Nephron progenitor cell (in vitro differentiated cells): ENCODE measurements at regions not wholly inside any gene's neighbourhood (a gene's known extent, or its start where the extent isn't known, plus 50 kb on each side); places are given as distances from the start of the nearest gene placed in this dataset.

ENCODE experiments used
- DNase-seq: peaks from one replicate; pipeline ENCODE4 v3.0.0; 2021
- H3K27ac Mint-ChIP-seq: 2 replicates; pipeline ENCODE4 v1.8.0; 2021; ENCODE audit warnings: mild to moderate bottlenecking, moderate library complexity, mixed read lengths
- H3K27me3 Mint-ChIP-seq: 2 replicates; pipeline ENCODE4 v1.8.0; 2021; ENCODE audit warnings: mild to moderate bottlenecking, low read depth, mixed read lengths; ENCODE audit not compliant: poor library complexity
- H3K36me3 Mint-ChIP-seq: 2 replicates; pipeline ENCODE4 v1.8.0; 2021; ENCODE audit warnings: low read depth, mixed read lengths
- H3K4me1 Mint-ChIP-seq: 2 replicates; pipeline ENCODE4 v1.8.0; 2021; ENCODE audit warnings: mixed read lengths
- H3K4me3 Mint-ChIP-seq: 2 replicates; pipeline ENCODE4 v1.8.0; 2021; ENCODE audit warnings: mild to moderate bottlenecking, moderate library complexity, mixed read lengths
- H3K9me3 Mint-ChIP-seq: 2 replicates; pipeline ENCODE4 v1.8.0; 2021; ENCODE audit warnings: mild to moderate bottlenecking, moderate library complexity, mixed read lengths
- CTCF ChIP-seq: fragments of 200-600 bp; sonication (generic); IDR thresholded peaks from 2 replicates; pipeline ENCODE4 v1.5.0; 2021; ENCODE audit warnings: antibody characterized with exemption

DNA sequence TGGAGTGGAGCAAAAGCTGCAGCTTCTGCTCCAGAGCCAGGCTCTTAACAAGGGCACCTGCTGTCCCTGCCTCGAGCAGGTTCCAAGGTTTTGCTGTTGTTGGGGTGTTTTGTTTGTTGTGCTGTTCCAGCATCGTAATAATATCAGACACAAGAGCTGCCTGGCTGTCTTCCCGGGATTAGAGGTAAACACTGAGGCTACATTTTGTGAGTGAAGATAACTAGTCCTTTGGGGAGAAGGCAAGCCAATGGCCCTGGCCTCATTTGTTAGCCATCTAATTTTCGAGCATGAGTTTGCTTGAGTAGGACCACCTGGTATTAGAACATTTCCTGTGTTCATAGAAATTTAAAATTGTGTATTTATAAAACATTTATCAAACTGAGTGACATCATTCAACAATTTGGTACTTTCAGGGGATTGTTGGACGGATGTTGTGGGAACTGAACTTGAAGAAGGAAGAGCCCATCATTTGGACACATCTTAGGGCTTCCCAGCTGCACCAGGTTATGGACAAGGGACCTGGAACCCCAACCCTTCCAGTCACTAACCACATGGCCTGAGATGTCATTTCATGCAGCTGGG is 555.0 kb downstream of the TNS3 start:
- H3K4me3 Mint-ChIP-seq: no peak overlapping the region
- H3K27me3 Mint-ChIP-seq: peaks cover 4% of the 10 kb centered on the region
- TF ChIP-seq CTCF: no peak
- H3K4me1 Mint-ChIP-seq: no peaks in the 10 kb centered on the region
- no peak overlapping the region for H3K27ac Mint-ChIP-seq
- DNase-seq: no peak
- H3K9me3 Mint-ChIP-seq: no peaks in the 10 kb centered on the region
- no peaks in the 10 kb centered on the region for H3K36me3 Mint-ChIP-seq

- no peaks in the 10 kb centered on the region for H3K9me3 Mint-ChIP-seq
- H3K4me3 Mint-ChIP-seq: no peak overlapping the region
- no peaks in the 10 kb centered on the region for H3K4me1 Mint-ChIP-seq
- H3K36me3 Mint-ChIP-seq: no peaks in the 10 kb centered on the region
- DNase-seq: no peak
- TF ChIP-seq CTCF: no peak
- H3K27ac Mint-ChIP-seq: no peak overlapping the region
- H3K27me3 Mint-ChIP-seq: peaks cover 11% of the 10 kb centered on the region
Observed at GRCh38 chr7:47024991-47025390, 556.9 kb downstream of the TNS3 start.

DNA sequence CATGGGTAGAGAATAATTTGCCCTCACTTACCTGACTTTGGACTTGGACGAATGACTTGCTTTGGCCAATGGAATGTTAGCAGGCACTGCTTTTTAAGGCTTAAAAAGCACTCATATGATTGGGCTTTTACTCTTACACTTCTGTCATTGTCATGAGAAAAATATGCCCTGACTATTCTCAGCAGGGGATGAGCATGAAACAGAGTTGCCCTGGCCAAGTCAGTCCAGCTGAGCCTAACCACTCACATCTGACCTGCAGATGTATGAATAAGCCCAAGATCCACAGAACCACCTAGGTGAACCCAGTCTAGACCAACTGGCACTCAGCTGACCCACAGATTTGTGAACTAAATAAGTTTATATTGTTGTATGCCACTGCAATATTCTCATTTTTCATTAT is 573.5 kb downstream of the TNS3 start:
- no peak for TF ChIP-seq CTCF
- Mint-ChIP-seq H3K27ac (no peak overlapping the region), H3K36me3 (no peaks in the 10 kb centered on the region), H3K4me3 (no peak overlapping the region), H3K4me1 (no peaks in the 10 kb centered on the region), H3K27me3 (no peaks in the 10 kb centered on the region), H3K9me3 (peaks cover 4% of the 10 kb centered on the region)
- DNase-seq: no peak

GRCh38 chr7:47007471-47007870 is 574.4 kb downstream of the TNS3 start:
- Mint-ChIP-seq H3K9me3 (peaks cover 4% of the 10 kb centered on the region), H3K36me3 (no peaks in the 10 kb centered on the region), H3K4me1 (no peaks in the 10 kb centered on the region), H3K27ac (no peak overlapping the region), H3K27me3 (no peaks in the 10 kb centered on the region), H3K4me3 (no peak overlapping the region)
- no peak for TF ChIP-seq CTCF
- DNase-seq: no peak

DNA sequence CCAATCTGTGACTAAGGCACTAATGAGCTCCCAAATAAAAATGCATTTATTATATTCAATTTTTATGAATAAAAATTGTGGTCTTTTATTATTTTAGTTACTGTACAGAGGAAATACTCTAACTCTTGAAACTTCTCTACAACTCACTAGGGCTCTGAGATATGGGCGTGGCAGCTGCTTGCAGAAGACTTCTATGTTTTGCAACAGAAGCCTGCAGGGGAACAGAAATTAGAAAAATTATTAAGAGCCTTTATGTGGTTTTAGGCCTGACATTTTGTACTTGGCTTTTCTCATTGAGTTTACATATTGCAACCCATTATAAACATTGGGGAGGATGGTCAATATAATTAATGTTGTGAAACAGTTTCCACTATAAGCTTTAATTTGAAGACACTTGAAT is 581.4 kb downstream of the TNS3 start:
- no peak overlapping the region for H3K27ac Mint-ChIP-seq
- H3K27me3 Mint-ChIP-seq: no peaks in the 10 kb centered on the region
- DNase-seq: no peak
- H3K4me3 Mint-ChIP-seq: no peak overlapping the region
- no peaks in the 10 kb centered on the region for H3K36me3 Mint-ChIP-seq
- TF ChIP-seq CTCF: no peak
- no peaks in the 10 kb centered on the region for H3K4me1 Mint-ChIP-seq
- H3K9me3 Mint-ChIP-seq: no peaks in the 10 kb centered on the region

DNA sequence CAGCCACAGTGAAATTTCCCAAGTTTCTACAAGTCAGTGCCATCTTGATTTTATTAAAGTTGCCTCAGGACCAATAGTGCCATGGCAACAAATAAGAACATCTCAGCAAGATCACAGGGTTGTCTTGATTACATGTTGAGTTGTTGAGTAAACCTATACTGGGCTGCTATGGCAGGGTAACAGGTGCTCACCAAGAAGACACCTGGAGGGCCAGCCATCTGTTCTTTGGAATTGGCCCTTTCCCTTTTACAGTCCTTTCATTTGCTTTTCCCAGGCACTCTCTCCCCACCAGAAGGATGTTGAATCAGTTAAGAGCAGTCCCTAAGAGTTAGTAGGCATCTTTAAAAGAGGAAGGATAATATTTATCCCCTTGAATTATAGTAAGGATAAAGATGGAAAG is 582.0 kb downstream of the TNS3 start:
- H3K36me3 Mint-ChIP-seq: no peaks in the 10 kb centered on the region

More for the DNA sequence above, 582.0 kb downstream of the TNS3 start:
- peaks cover 3% of the 10 kb centered on the region for H3K27me3 Mint-ChIP-seq
- H3K27ac Mint-ChIP-seq: no peak overlapping the region
- DNase-seq: no peak
- no peak for TF ChIP-seq CTCF
- no peak overlapping the region for H3K4me3 Mint-ChIP-seq
- H3K4me1 Mint-ChIP-seq: no peaks in the 10 kb centered on the region
- no peaks in the 10 kb centered on the region for H3K9me3 Mint-ChIP-seq
